PC-3 (cell line): ENCODE measurements at regions not wholly inside any gene's neighbourhood (a gene's known extent, or its start where the extent isn't known, plus 50 kb on each side); places are given as distances from the start of the nearest gene placed in this dataset.

Source experiments
- CTCF ChIP-seq: fragments of 300-600 bp; sonication (generic); conservative IDR thresholded peaks from 2 replicates; pipeline ENCODE4 v1.5.1; 2017; ENCODE audit warnings: antibody characterized with exemption, low read depth, mild to moderate bottlenecking, low read length
- EZH2phosphoT487 ChIP-seq: fragments of 300-600 bp; sonication (generic); IDR thresholded peaks from 2 replicates; pipeline ENCODE4 v1.6.1; 2018; ENCODE audit warnings: mild to moderate bottlenecking, antibody characterized with exemption, low read length, borderline replicate concordance

GRCh38 chr20:22901921-22902320, 133.2 kb upstream of the SSTR4 start:
- TF ChIP-seq CTCF = no peak
- no peak for TF ChIP-seq EZH2phosphoT487
